ENCODE measurements at regions not wholly inside any gene's neighbourhood (a gene's known extent, or its start where the extent isn't known, plus 50 kb on each side); places are given as distances from the start of the nearest gene placed in this dataset.

- DNase-seq (ENCODE audit: low read depth, low spot score) = no peak
- H3K4me3 ChIP-seq (ENCODE audit: low read depth, low read length) = no peak overlapping the region
- ChIA-PET CTCF (interaction anchor here (1.6 kb wide), 1 partner anchor 147 kb away, joined by 4 read pairs; no protein-coding TSS in a partner anchor), POLR2A (no interaction called here)
- TF ChIP-seq CTCF (IDR thresholded peaks at IDR 0.05; ENCODE audit: insufficient read depth, low read length, missing control alignments) = no peak
These were observed 61.5 kb upstream of the CPEB4 start for GRCh38 chr5:173826428-173827350.

- no peak overlapping the region for H3K4me3 ChIP-seq (ENCODE audit: low read depth, low read length)
- DNase-seq (ENCODE audit: low read depth, low spot score) = no peak
- ChIA-PET POLR2A (no interaction called here), CTCF (no interaction called here)
- no peak for TF ChIP-seq CTCF (IDR thresholded peaks at IDR 0.05; ENCODE audit: insufficient read depth, low read length, missing control alignments)
These were observed 59.2 kb upstream of the CPEB4 start for GRCh38 chr5:173828952-173829351.

- no peak for DNase-seq (ENCODE audit: low read depth, low spot score)
- ChIA-PET CTCF (no interaction called here), POLR2A (no interaction called here)
- no peak overlapping the region for H3K4me3 ChIP-seq (ENCODE audit: low read depth, low read length)
- no peak for TF ChIP-seq CTCF (IDR thresholded peaks at IDR 0.05; ENCODE audit: insufficient read depth, low read length, missing control alignments)
These were observed 58.3 kb upstream of the CPEB4 start for GRCh38 chr5:173829826-173830225.

GRCh38 chr5:173830421-173830820 is 57.7 kb upstream of the CPEB4 start:
- no peak for DNase-seq (ENCODE audit: low read depth, low spot score)
- ChIA-PET POLR2A (no interaction called here), CTCF (no interaction called here)
- no peak for TF ChIP-seq CTCF (IDR thresholded peaks at IDR 0.05; ENCODE audit: insufficient read depth, low read length, missing control alignments)
- no peak overlapping the region for H3K4me3 ChIP-seq (ENCODE audit: low read depth, low read length)

GRCh38 chr5:173831196-173831914 is 56.8 kb upstream of the CPEB4 start:
- no peak for TF ChIP-seq CTCF (IDR thresholded peaks at IDR 0.05; ENCODE audit: insufficient read depth, low read length, missing control alignments)
- no peak for DNase-seq (ENCODE audit: low read depth, low spot score)
- H3K4me3 ChIP-seq (ENCODE audit: low read depth, low read length) = no peak overlapping the region
- ChIA-PET POLR2A (no interaction called here), CTCF (interaction anchor here (1.3 kb wide), 1 partner anchor 142 kb away, joined by 3 read pairs; no protein-coding TSS in a partner anchor)

GRCh38 chr5:173832386-173832785 is 55.8 kb upstream of the CPEB4 start:
- CTCF ChIA-PET = no interaction called here
- no peak for TF ChIP-seq CTCF (IDR thresholded peaks at IDR 0.05; ENCODE audit: insufficient read depth, low read length, missing control alignments)
- no peak for DNase-seq (ENCODE audit: low read depth, low spot score)
- POLR2A ChIA-PET = no interaction called here
- H3K4me3 ChIP-seq (ENCODE audit: low read depth, low read length) = no peak overlapping the region
